ENCODE measurements at regions not wholly inside any gene's neighbourhood (a gene's known extent, or its start where the extent isn't known, plus 50 kb on each side); places are given as distances from the start of the nearest gene placed in this dataset.

GRCh38 chr11:22078063-22078462 lies 114.8 kb upstream of the ANO5 start:
- H3K4me3 ChIP-seq (ENCODE audit: control insufficient read depth, low read depth, low read length): no peak overlapping the region
- TF ChIP-seq, protein P1, sequence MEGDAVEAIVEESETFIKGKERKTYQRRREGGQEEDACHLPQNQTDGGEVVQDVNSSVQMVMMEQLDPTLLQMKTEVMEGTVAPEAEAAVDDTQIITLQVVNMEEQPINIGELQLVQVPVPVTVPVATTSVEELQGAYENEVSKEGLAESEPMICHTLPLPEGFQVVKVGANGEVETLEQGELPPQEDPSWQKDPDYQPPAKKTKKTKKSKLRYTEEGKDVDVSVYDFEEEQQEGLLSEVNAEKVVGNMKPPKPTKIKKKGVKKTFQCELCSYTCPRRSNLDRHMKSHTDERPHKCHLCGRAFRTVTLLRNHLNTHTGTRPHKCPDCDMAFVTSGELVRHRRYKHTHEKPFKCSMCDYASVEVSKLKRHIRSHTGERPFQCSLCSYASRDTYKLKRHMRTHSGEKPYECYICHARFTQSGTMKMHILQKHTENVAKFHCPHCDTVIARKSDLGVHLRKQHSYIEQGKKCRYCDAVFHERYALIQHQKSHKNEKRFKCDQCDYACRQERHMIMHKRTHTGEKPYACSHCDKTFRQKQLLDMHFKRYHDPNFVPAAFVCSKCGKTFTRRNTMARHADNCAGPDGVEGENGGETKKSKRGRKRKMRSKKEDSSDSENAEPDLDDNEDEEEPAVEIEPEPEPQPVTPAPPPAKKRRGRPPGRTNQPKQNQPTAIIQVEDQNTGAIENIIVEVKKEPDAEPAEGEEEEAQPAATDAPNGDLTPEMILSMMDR (IDR thresholded peaks at IDR 0.05; ENCODE audit: control insufficient read depth, insufficient read depth, low read depth, low read length, missing control alignments): no peak
- no peak for DNase-seq (ENCODE audit: low read depth)

GRCh38 chr11:22079133-22079872 lies 113.6 kb upstream of the ANO5 start:
- no peak for DNase-seq (ENCODE audit: low read depth)
- TF ChIP-seq, protein P1 (IDR thresholded peaks at IDR 0.05; ENCODE audit: control insufficient read depth, insufficient read depth, low read depth, low read length, missing control alignments): no peak
- no peak overlapping the region for H3K4me3 ChIP-seq (ENCODE audit: control insufficient read depth, low read depth, low read length)

- DNase-seq (ENCODE audit: low read depth): no peak
- no peak overlapping the region for H3K4me3 ChIP-seq (ENCODE audit: control insufficient read depth, low read depth, low read length)
- TF ChIP-seq, protein P1 (IDR thresholded peaks at IDR 0.05; ENCODE audit: control insufficient read depth, insufficient read depth, low read depth, low read length, missing control alignments): no peak
These were observed 110.7 kb upstream of the ANO5 start for GRCh38 chr11:22082178-22082577.

DNA sequence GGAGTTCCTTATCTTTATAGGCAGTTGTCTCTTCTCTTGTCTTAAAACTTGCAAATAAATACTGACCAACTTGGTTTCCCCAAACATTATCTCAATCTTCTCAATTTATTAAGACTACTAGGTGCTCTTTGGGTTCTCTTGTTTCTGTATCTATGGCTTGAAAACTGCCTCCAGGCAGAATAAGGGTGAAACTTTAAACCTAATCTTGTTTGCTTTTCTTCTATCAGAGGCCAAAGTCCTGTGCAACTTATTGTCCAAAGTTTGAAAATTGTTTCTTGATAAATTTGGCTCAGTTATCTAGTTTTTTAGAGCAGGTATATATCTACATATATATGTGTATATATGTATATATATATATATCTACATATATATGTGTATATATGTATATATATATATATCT lies 110.1 kb upstream of the ANO5 start:
- H3K4me3 ChIP-seq (ENCODE audit: control insufficient read depth, low read depth, low read length): no peak overlapping the region
- TF ChIP-seq, protein P1 (IDR thresholded peaks at IDR 0.05; ENCODE audit: control insufficient read depth, insufficient read depth, low read depth, low read length, missing control alignments): no peak
- no peak for DNase-seq (ENCODE audit: low read depth)

DNA sequence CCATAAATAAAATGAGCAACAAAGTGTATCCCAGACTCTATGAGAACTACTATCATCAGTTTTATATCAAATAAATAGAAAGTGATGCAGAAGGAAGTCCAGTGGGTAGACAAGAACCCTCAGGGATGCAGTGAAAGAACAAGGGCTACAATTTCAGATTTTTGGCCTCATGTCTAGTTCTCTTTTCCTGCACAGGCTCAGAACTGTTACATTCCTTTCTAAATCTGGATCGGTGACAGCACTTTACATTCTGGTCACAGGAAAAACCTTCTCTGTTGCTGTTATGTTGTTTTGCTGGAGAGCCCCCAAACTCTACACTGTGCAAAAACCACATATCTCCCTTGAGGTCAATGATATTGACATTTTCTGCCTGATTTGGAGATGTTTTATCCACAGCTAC lies 108.8 kb upstream of the ANO5 start:
- DNase-seq (ENCODE audit: low read depth): no peak
- TF ChIP-seq, protein P1 (IDR thresholded peaks at IDR 0.05; ENCODE audit: control insufficient read depth, insufficient read depth, low read depth, low read length, missing control alignments): no peak
- no peak overlapping the region for H3K4me3 ChIP-seq (ENCODE audit: control insufficient read depth, low read depth, low read length)

DNA sequence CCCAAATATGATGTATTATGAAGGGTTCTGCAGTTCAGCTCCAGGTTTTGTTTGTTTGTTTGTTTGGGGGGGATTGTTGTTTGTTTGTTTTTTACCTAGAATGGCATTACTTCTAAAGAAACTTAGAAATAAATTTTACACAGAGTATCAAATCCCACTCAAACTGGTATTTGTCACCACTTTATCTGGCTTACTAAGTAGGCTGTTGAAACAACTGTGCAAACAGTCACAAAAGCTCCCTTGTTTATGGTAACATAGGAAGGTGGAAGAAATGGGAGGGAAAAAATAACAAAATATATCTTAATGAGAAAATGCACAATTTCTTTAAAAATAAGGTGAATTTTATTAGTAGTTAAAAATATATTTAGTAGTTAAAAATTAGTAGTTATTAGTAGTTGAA lies 108.3 kb upstream of the ANO5 start:
- TF ChIP-seq, protein P1 (IDR thresholded peaks at IDR 0.05; ENCODE audit: control insufficient read depth, insufficient read depth, low read depth, low read length, missing control alignments): no peak
- no peak for DNase-seq (ENCODE audit: low read depth)
- H3K4me3 ChIP-seq (ENCODE audit: control insufficient read depth, low read depth, low read length): no peak overlapping the region
